Fibroblast of lung (primary cell): ENCODE measurements at regions not wholly inside any gene's neighbourhood (a gene's known extent, or its start where the extent isn't known, plus 50 kb on each side); places are given as distances from the start of the nearest gene placed in this dataset.
A peak's percentile ranks its signal among the peaks of the same experiment; 100 is the strongest.

Experiments
- DNase-seq, 2 donors: peaks; one replicate each; pipeline versions ENCODE4 v3.0.0 to v3.0.0-alpha.2; 2010; ENCODE audit warnings: low read depth in 2 of 2
- H2AFZ ChIP-seq: 2 replicates; pipeline ENCODE4 v1.5.1; 2012; ENCODE audit warnings: low read length, control low read depth, inconsistent platforms
- H3K27ac ChIP-seq: 2 replicates; pipeline ENCODE4 v1.5.1; 2011; ENCODE audit warnings: low read length, control low read depth; ENCODE audit not compliant: insufficient read depth
- H3K27me3 ChIP-seq: 2 replicates; pipeline ENCODE4 v1.5.1; 2011; ENCODE audit warnings: mild to moderate bottlenecking, low read length; ENCODE audit not compliant: control insufficient read depth, insufficient read depth
- H3K36me3 ChIP-seq: 2 replicates; pipeline ENCODE4 v1.5.1; 2011; ENCODE audit warnings: low read length; ENCODE audit not compliant: control insufficient read depth, insufficient read depth
- H3K4me1 ChIP-seq: 2 replicates; pipeline ENCODE4 v1.5.1; 2011; ENCODE audit warnings: low read length; ENCODE audit not compliant: control insufficient read depth, insufficient read depth; ENCODE audit errors: extremely low read depth
- H3K4me2 ChIP-seq: 2 replicates; pipeline ENCODE4 v1.5.1; 2011; ENCODE audit warnings: low read length, control low read depth; ENCODE audit not compliant: insufficient read depth; ENCODE audit errors: extremely low read depth
- H3K4me3 ChIP-seq, 4 experiments: fragments of 200-600 bp in 1 of 4; sonication (generic) in 1 of 4; replicated peaks in 1 of 4; 2 replicates each; pipeline ENCODE4 v1.5.1; 2011 to 2016; ENCODE audit warnings: low read length in 4 of 4, low read depth in 3 of 4, mild to moderate bottlenecking in 3 of 4, control low read depth in 2 of 4, inconsistent platforms in 1 of 4, mixed read lengths in 1 of 4; ENCODE audit not compliant: insufficient read depth in 1 of 4; ENCODE audit errors: control extremely low read depth in 1 of 4
- H3K79me2 ChIP-seq: 2 replicates; pipeline ENCODE4 v1.5.1; 2012; ENCODE audit warnings: mild to moderate bottlenecking, low read length, inconsistent platforms; ENCODE audit not compliant: control insufficient read depth, insufficient read depth
- H3K9ac ChIP-seq: 2 replicates; pipeline ENCODE4 v1.5.1; 2011; ENCODE audit warnings: mild to moderate bottlenecking, low read length, control low read depth; ENCODE audit not compliant: insufficient read depth
- H3K9me3 ChIP-seq: 2 replicates; pipeline ENCODE4 v1.5.1; 2012; ENCODE audit warnings: low read depth, low read length; ENCODE audit not compliant: control insufficient read depth, insufficient read depth
- H4K20me1 ChIP-seq: 2 replicates; pipeline ENCODE4 v1.5.1; 2011; ENCODE audit warnings: low read length; ENCODE audit not compliant: control insufficient read depth, insufficient read depth; ENCODE audit errors: extremely low read depth
- CTCF ChIP-seq, 2 donors: IDR thresholded peaks in 1 of 2; conservative IDR thresholded peaks in 1 of 2; 1 replicate in 1 of 2; 2 replicates in 1 of 2; pipeline ENCODE4 v1.5.1; 2011 to 2012; ENCODE audit warnings: low read length in 2 of 2, control low read depth in 1 of 2, inconsistent platforms in 1 of 2, low read depth in 1 of 2, mild to moderate bottlenecking in 1 of 2
- EZH2 ChIP-seq: IDR thresholded peaks from 2 replicates; pipeline ENCODE4 v1.5.1; 2012; ENCODE audit warnings: low read length, control low read depth, mild to moderate bottlenecking; ENCODE audit errors: missing control alignments

GRCh38 chr10:64658528-64658927 lies 1137.3 kb downstream of the REEP3 start:
- H3K9me3 ChIP-seq = no peaks in the 10 kb centered on the region

GRCh38 chr10:64659311-64659710 lies 1138.1 kb downstream of the REEP3 start:
- H3K27me3 ChIP-seq = no peaks in the 10 kb centered on the region
- H4K20me1 ChIP-seq = no peaks in the 10 kb centered on the region
- H3K4me3 ChIP-seq = no peak overlapping the region
- H3K36me3 ChIP-seq = no peaks in the 10 kb centered on the region
- no peak overlapping the region for H3K4me2 ChIP-seq
- no peaks in the 10 kb centered on the region for H3K79me2 ChIP-seq
- H3K27ac ChIP-seq = no peak overlapping the region
- no peaks in the 10 kb centered on the region for H3K4me1 ChIP-seq
- TF ChIP-seq EZH2 (no peak), CTCF (conservative IDR thresholded peaks at IDR 0.05 in 1 of 2, IDR thresholded peaks at IDR 0.05 in 1 of 2; ENCODE audit: low read depth in 1 of 2, low read length in 2 of 2) (no peak)
- H2AFZ ChIP-seq = no peak overlapping the region
- no peaks in the 10 kb centered on the region for H3K9me3 ChIP-seq
- no peak overlapping the region for H3K9ac ChIP-seq
- no peak for DNase-seq

More at GRCh38 chr10:64658528-64658927, 1137.3 kb downstream of the REEP3 start:
- Histone ChIP-seq H3K27ac (no peak overlapping the region), H3K79me2 (no peaks in the 10 kb centered on the region), H2AFZ (no peak overlapping the region), H3K4me2 (no peak overlapping the region), H4K20me1 (no peaks in the 10 kb centered on the region), H3K4me3 (no peak overlapping the region), H3K9ac (no peak overlapping the region), H3K36me3 (no peaks in the 10 kb centered on the region), H3K27me3 (no peaks in the 10 kb centered on the region), H3K4me1 (no peaks in the 10 kb centered on the region)
- TF ChIP-seq CTCF (conservative IDR thresholded peaks at IDR 0.05 in 1 of 2, IDR thresholded peaks at IDR 0.05 in 1 of 2; ENCODE audit: low read depth in 1 of 2, low read length in 2 of 2) (no peak), EZH2 (no peak)
- no peak for DNase-seq

GRCh38 chr10:64682043-64682442 lies 1160.8 kb downstream of the REEP3 start:
- Histone ChIP-seq H3K4me2 (no peak overlapping the region), H2AFZ (no peak overlapping the region), H3K27ac (no peak overlapping the region), H3K79me2 (no peaks in the 10 kb centered on the region), H3K4me1 (no peaks in the 10 kb centered on the region), H3K9me3 (no peaks in the 10 kb centered on the region), H3K9ac (no peak overlapping the region), H3K36me3 (no peaks in the 10 kb centered on the region), H3K4me3 (no peak overlapping the region), H4K20me1 (no peaks in the 10 kb centered on the region), H3K27me3 (no peaks in the 10 kb centered on the region)
- no peak for TF ChIP-seq EZH2
- no peak for TF ChIP-seq CTCF (conservative IDR thresholded peaks at IDR 0.05 in 1 of 2, IDR thresholded peaks at IDR 0.05 in 1 of 2; ENCODE audit: low read depth in 1 of 2, low read length in 2 of 2)
- peak; percentile 0 to 1 for DNase-seq
